ENCODE measurements at regions not wholly inside any gene's neighbourhood (a gene's known extent, or its start where the extent isn't known, plus 50 kb on each side); places are given as distances from the start of the nearest gene placed in this dataset.

- Histone ChIP-seq H3K9me3 (ENCODE audit: control insufficient read depth in 2 of 2, insufficient read depth in 1 of 2, low read depth in 1 of 2, low read length in 1 of 2) (no peaks in the 10 kb centered on the region), H3K36me3 (ENCODE audit: control insufficient read depth in 3 of 3, insufficient read depth in 2 of 3, low read depth in 1 of 3, low read length in 3 of 3) (no peaks in the 10 kb centered on the region), H3K27me3 (ENCODE audit: control insufficient read depth in 3 of 3, insufficient read depth in 3 of 3, low read length in 3 of 3) (no peaks in the 10 kb centered on the region), H3K4me3 (ENCODE audit: low read depth in 1 of 3, low read length in 3 of 3) (no peak overlapping the region), H3K4me1 (ENCODE audit: control insufficient read depth in 3 of 3, insufficient read depth in 2 of 3, low read depth in 1 of 3, low read length in 2 of 3) (no peaks in the 10 kb centered on the region), H3K27ac (ENCODE audit: low read depth in 1 of 3, low read length in 2 of 3) (no peak overlapping the region)
- no peak for FAIRE-seq
- no peak for DNase-seq
Measured at GRCh38 chr12:46579474-46579873, 206.9 kb upstream of the SLC38A2 start.

- Histone ChIP-seq H3K36me3 (ENCODE audit: control insufficient read depth in 3 of 3, insufficient read depth in 2 of 3, low read depth in 1 of 3, low read length in 3 of 3) (no peaks in the 10 kb centered on the region), H3K9me3 (ENCODE audit: control insufficient read depth in 2 of 2, insufficient read depth in 1 of 2, low read depth in 1 of 2, low read length in 1 of 2) (no peaks in the 10 kb centered on the region), H3K27ac (ENCODE audit: low read depth in 1 of 3, low read length in 2 of 3) (no peak overlapping the region), H3K27me3 (ENCODE audit: control insufficient read depth in 3 of 3, insufficient read depth in 3 of 3, low read length in 3 of 3) (no peaks in the 10 kb centered on the region), H3K4me3 (ENCODE audit: low read depth in 1 of 3, low read length in 3 of 3) (no peak overlapping the region), H3K4me1 (ENCODE audit: control insufficient read depth in 3 of 3, insufficient read depth in 2 of 3, low read depth in 1 of 3, low read length in 2 of 3) (no peaks in the 10 kb centered on the region)
- WGBS, 3 donors: 74 to 84% (median 81%) methylated on average over 4 of the region's 4 CpGs
- no peak for FAIRE-seq
- no peak for DNase-seq
Measured at GRCh38 chr12:46578190-46578982, 205.8 kb upstream of the SLC38A2 start.

- H3K36me3 ChIP-seq (ENCODE audit: control insufficient read depth in 3 of 3, insufficient read depth in 2 of 3, low read depth in 1 of 3, low read length in 3 of 3): no peaks in the 10 kb centered on the region
- H3K9me3 ChIP-seq (ENCODE audit: control insufficient read depth in 2 of 2, insufficient read depth in 1 of 2, low read depth in 1 of 2, low read length in 1 of 2): no peaks in the 10 kb centered on the region
- no peaks in the 10 kb centered on the region for H3K27me3 ChIP-seq (ENCODE audit: control insufficient read depth in 3 of 3, insufficient read depth in 3 of 3, low read length in 3 of 3)
- no peak overlapping the region for H3K27ac ChIP-seq (ENCODE audit: low read depth in 1 of 3, low read length in 2 of 3)
- H3K4me3 ChIP-seq (ENCODE audit: low read depth in 1 of 3, low read length in 3 of 3): no peak overlapping the region
- peak in 1 of 2 donors; percentile 43 for DNase-seq
- no peak for FAIRE-seq
- no peaks in the 10 kb centered on the region for H3K4me1 ChIP-seq (ENCODE audit: control insufficient read depth in 3 of 3, insufficient read depth in 2 of 3, low read depth in 1 of 3, low read length in 2 of 3)
- 88 to 91% (median 88%) methylated on average over 5 of the region's 5 CpGs for WGBS, 3 donors
Measured at GRCh38 chr12:46577063-46577776, 204.6 kb upstream of the SLC38A2 start.

GRCh38 chr12:46574847-46575246 lies 202.3 kb upstream of the SLC38A2 start:
- WGBS, 3 donors: 78 to 96% (median 88%) methylated on average over 2 of the region's 2 CpGs
- H3K27ac ChIP-seq (ENCODE audit: low read depth in 1 of 3, low read length in 2 of 3): no peak overlapping the region
- H3K4me3 ChIP-seq (ENCODE audit: low read depth in 1 of 3, low read length in 3 of 3): no peak overlapping the region
- no peaks in the 10 kb centered on the region for H3K36me3 ChIP-seq (ENCODE audit: control insufficient read depth in 3 of 3, insufficient read depth in 2 of 3, low read depth in 1 of 3, low read length in 3 of 3)
- DNase-seq (no peak), FAIRE-seq (no peak)
- H3K9me3 ChIP-seq (ENCODE audit: control insufficient read depth in 2 of 2, insufficient read depth in 1 of 2, low read depth in 1 of 2, low read length in 1 of 2): peaks cover 0 to 3% of the 10 kb centered on the region in 2 donors
- H3K27me3 ChIP-seq (ENCODE audit: control insufficient read depth in 3 of 3, insufficient read depth in 3 of 3, low read length in 3 of 3): no peaks in the 10 kb centered on the region
- H3K4me1 ChIP-seq (ENCODE audit: control insufficient read depth in 3 of 3, insufficient read depth in 2 of 3, low read depth in 1 of 3, low read length in 2 of 3): no peaks in the 10 kb centered on the region

- Histone ChIP-seq H3K36me3 (ENCODE audit: control insufficient read depth in 3 of 3, insufficient read depth in 2 of 3, low read depth in 1 of 3, low read length in 3 of 3) (peaks cover 0 to 3% (median 0%) of the 10 kb centered on the region in 3 donors), H3K27ac (ENCODE audit: low read depth in 1 of 3, low read length in 2 of 3) (no peak overlapping the region), H3K27me3 (ENCODE audit: control insufficient read depth in 3 of 3, insufficient read depth in 3 of 3, low read length in 3 of 3) (no peaks in the 10 kb centered on the region), H3K9me3 (ENCODE audit: control insufficient read depth in 2 of 2, insufficient read depth in 1 of 2, low read depth in 1 of 2, low read length in 1 of 2) (peaks cover 0 to 17% of the 10 kb centered on the region in 2 donors), H3K4me1 (ENCODE audit: control insufficient read depth in 3 of 3, insufficient read depth in 2 of 3, low read depth in 1 of 3, low read length in 2 of 3) (no peaks in the 10 kb centered on the region), H3K4me3 (ENCODE audit: low read depth in 1 of 3, low read length in 3 of 3) (no peak overlapping the region)
- FAIRE-seq (no peak), DNase-seq (no peak)
- WGBS, 3 donors: 83 to 88% (median 86%) methylated on average over 1 of the region's 1 CpG
Measured at GRCh38 chr12:46573347-46573658, 200.7 kb upstream of the SLC38A2 start.

- Histone ChIP-seq H3K9me3 (ENCODE audit: control insufficient read depth in 2 of 2, insufficient read depth in 1 of 2, low read depth in 1 of 2, low read length in 1 of 2) (peaks cover 0 to 18% of the 10 kb centered on the region in 2 donors), H3K4me1 (ENCODE audit: control insufficient read depth in 3 of 3, insufficient read depth in 2 of 3, low read depth in 1 of 3, low read length in 2 of 3) (no peaks in the 10 kb centered on the region), H3K27me3 (ENCODE audit: control insufficient read depth in 3 of 3, insufficient read depth in 3 of 3, low read length in 3 of 3) (no peaks in the 10 kb centered on the region), H3K36me3 (ENCODE audit: control insufficient read depth in 3 of 3, insufficient read depth in 2 of 3, low read depth in 1 of 3, low read length in 3 of 3) (peaks cover 0 to 3% (median 0%) of the 10 kb centered on the region in 3 donors), H3K27ac (ENCODE audit: low read depth in 1 of 3, low read length in 2 of 3) (no peak overlapping the region), H3K4me3 (ENCODE audit: low read depth in 1 of 3, low read length in 3 of 3) (no peak overlapping the region)
- FAIRE-seq: no peak
- no peak for DNase-seq
- WGBS, 3 donors: 84 to 96% (median 86%) methylated on average over 2 of the region's 2 CpGs
Measured at GRCh38 chr12:46572644-46573346, 200.2 kb upstream of the SLC38A2 start.

- H3K27me3 ChIP-seq (ENCODE audit: control insufficient read depth in 3 of 3, insufficient read depth in 3 of 3, low read length in 3 of 3): no peaks in the 10 kb centered on the region
- H3K4me1 ChIP-seq (ENCODE audit: control insufficient read depth in 3 of 3, insufficient read depth in 2 of 3, low read depth in 1 of 3, low read length in 2 of 3): no peaks in the 10 kb centered on the region
- DNase-seq (no peak), FAIRE-seq (no peak)
- no peak overlapping the region for H3K27ac ChIP-seq (ENCODE audit: low read depth in 1 of 3, low read length in 2 of 3)
- no peak overlapping the region for H3K4me3 ChIP-seq (ENCODE audit: low read depth in 1 of 3, low read length in 3 of 3)
- WGBS, 3 donors: 83 to 85% (median 84%) methylated on average over 3 of the region's 3 CpGs
- H3K9me3 ChIP-seq (ENCODE audit: control insufficient read depth in 2 of 2, insufficient read depth in 1 of 2, low read depth in 1 of 2, low read length in 1 of 2): peaks cover 0 to 18% of the 10 kb centered on the region in 2 donors
- H3K36me3 ChIP-seq (ENCODE audit: control insufficient read depth in 3 of 3, insufficient read depth in 2 of 3, low read depth in 1 of 3, low read length in 3 of 3): peaks cover 0 to 3% (median 0%) of the 10 kb centered on the region in 3 donors
Measured at GRCh38 chr12:46571608-46572007, 199.0 kb upstream of the SLC38A2 start.

GRCh38 chr12:46569826-46570439 lies 197.4 kb upstream of the SLC38A2 start:
- H3K27ac ChIP-seq (ENCODE audit: low read depth in 1 of 3, low read length in 2 of 3): no peak overlapping the region
- no peak for DNase-seq
- no peaks in the 10 kb centered on the region for H3K27me3 ChIP-seq (ENCODE audit: control insufficient read depth in 3 of 3, insufficient read depth in 3 of 3, low read length in 3 of 3)
- no peak for FAIRE-seq
- no peaks in the 10 kb centered on the region for H3K4me1 ChIP-seq (ENCODE audit: control insufficient read depth in 3 of 3, insufficient read depth in 2 of 3, low read depth in 1 of 3, low read length in 2 of 3)
- WGBS, 3 donors: 93 to 97% (median 95%) methylated on average over 9 of the region's 9 CpGs
- H3K4me3 ChIP-seq (ENCODE audit: low read depth in 1 of 3, low read length in 3 of 3): no peak overlapping the region
- peaks cover 0 to 20% of the 10 kb centered on the region in 2 donors for H3K9me3 ChIP-seq (ENCODE audit: control insufficient read depth in 2 of 2, insufficient read depth in 1 of 2, low read depth in 1 of 2, low read length in 1 of 2)
- H3K36me3 ChIP-seq (ENCODE audit: control insufficient read depth in 3 of 3, insufficient read depth in 2 of 3, low read depth in 1 of 3, low read length in 3 of 3): peaks cover 0 to 3% (median 0%) of the 10 kb centered on the region in 3 donors
